Midbrain (tissue), 1 donor: ENCODE measurements at regions not wholly inside any gene's neighbourhood (a gene's known extent, or its start where the extent isn't known, plus 50 kb on each side); places are given as distances from the start of the nearest gene placed in this dataset.

Experiments used
- DNase-seq: peaks from one replicate; lab custom pipeline; 2025; lab: John Stamatoyannopoulos, UW

GRCh38 chr14:97724265-97724731 is 927.1 kb downstream of the VRK1 start:
- DNase-seq = no peak

GRCh38 chr14:97726676-97727075 is 929.5 kb downstream of the VRK1 start:
- DNase-seq = no peak

- no peak for DNase-seq
These were observed 933.5 kb downstream of the VRK1 start for GRCh38 chr14:97730706-97731105.

GRCh38 chr14:97731800-97732199 is 934.6 kb downstream of the VRK1 start:
- DNase-seq = no peak

- DNase-seq = peak; percentile 1
These were observed 950.1 kb downstream of the VRK1 start for GRCh38 chr14:97747316-97747715.

- DNase-seq = no peak
These were observed 951.4 kb downstream of the VRK1 start for GRCh38 chr14:97748616-97749015.

GRCh38 chr14:97757491-97757890 is 960.3 kb downstream of the VRK1 start:
- DNase-seq = no peak

- DNase-seq = no peak
These were observed 962.9 kb downstream of the VRK1 start for GRCh38 chr14:97760050-97760449.

GRCh38 chr14:97762386-97762785 is 965.2 kb downstream of the VRK1 start:
- no peak for DNase-seq

- no peak for DNase-seq
These were observed 974.3 kb downstream of the VRK1 start for GRCh38 chr14:97771340-97772045.

GRCh38 chr14:97773598-97773997 is 976.4 kb downstream of the VRK1 start:
- DNase-seq = no peak

GRCh38 chr14:97776890-97777558 is 979.8 kb downstream of the VRK1 start:
- DNase-seq = no peak

GRCh38 chr14:97777622-97778355 is 980.6 kb downstream of the VRK1 start:
- DNase-seq = no peak

- no peak for DNase-seq
These were observed 982.0 kb downstream of the VRK1 start for GRCh38 chr14:97779140-97779539.

GRCh38 chr14:97780804-97781203 is 983.6 kb downstream of the VRK1 start:
- no peak for DNase-seq

GRCh38 chr14:97781961-97782360 is 984.8 kb downstream of the VRK1 start:
- no peak for DNase-seq

GRCh38 chr14:97782871-97783414 is 985.8 kb downstream of the VRK1 start:
- no peak for DNase-seq

- no peak for DNase-seq
These were observed 988.3 kb downstream of the VRK1 start for GRCh38 chr14:97785495-97785894.

- DNase-seq = no peak
These were observed 991.2 kb downstream of the VRK1 start for GRCh38 chr14:97788364-97788763.

- no peak for DNase-seq
These were observed 991.8 kb downstream of the VRK1 start for GRCh38 chr14:97788846-97789526.

GRCh38 chr14:97791072-97791471 is 993.9 kb downstream of the VRK1 start:
- no peak for DNase-seq

GRCh38 chr14:97791906-97792305 is 994.7 kb downstream of the VRK1 start:
- DNase-seq = no peak
